ENCODE measurements at regions not wholly inside any gene's neighbourhood (a gene's known extent, or its start where the extent isn't known, plus 50 kb on each side); places are given as distances from the start of the nearest gene placed in this dataset.

- TF ChIP-seq CTCF (IDR thresholded peaks at IDR 0.05) (no peak), POLR2A (IDR thresholded peaks at IDR 0.05) (no peak)
Measured at GRCh38 chr11:98296091-98296880, 724.5 kb upstream of the CNTN5 start.
